ENCODE measurements at regions not wholly inside any gene's neighbourhood (a gene's known extent, or its start where the extent isn't known, plus 50 kb on each side); places are given as distances from the start of the nearest gene placed in this dataset.

DNA sequence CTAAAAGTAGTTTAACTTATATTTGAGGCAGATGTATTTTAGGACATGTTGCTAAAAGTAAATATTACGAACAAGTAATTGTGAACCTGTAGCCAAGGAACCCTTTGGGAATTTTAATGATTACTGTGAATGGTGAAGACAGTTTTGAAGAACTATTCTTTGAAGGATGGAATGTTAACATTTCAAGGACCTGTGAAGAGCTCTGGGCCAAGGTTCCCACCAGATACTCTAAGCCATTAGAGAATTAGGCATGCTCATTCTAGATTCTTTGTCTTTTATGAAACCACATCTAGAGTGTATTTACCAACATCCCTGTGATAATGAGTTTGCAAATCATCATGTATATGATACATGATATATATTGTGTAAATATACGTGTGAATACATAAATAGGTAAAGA, 99.8 kb downstream of the SEPTIN7 start:
- H4K20me1 ChIP-seq (replicated peaks; ENCODE audit: control insufficient read depth, insufficient read depth, low read length): no peaks in the 10 kb centered on the region
- no peaks in the 10 kb centered on the region for H3K79me2 ChIP-seq (ENCODE audit: control insufficient read depth, insufficient read depth, low read length)
- intact Hi-C loops (cut with micrococcal nuclease) (loop anchor here (10.0 kb wide), 1 partner anchor 276 kb away; no protein-coding TSS in a partner anchor), in situ Hi-C loops (cut with MboI) (no loop called here)
- H3K36me3 ChIP-seq (ENCODE audit: control insufficient read depth, insufficient read depth, low read length): peaks cover 50% of the 10 kb centered on the region
- H3K4me1 ChIP-seq (replicated peaks in 1 of 2; ENCODE audit: control insufficient read depth in 2 of 2, insufficient read depth in 2 of 2, low read length in 2 of 2): no peaks in the 10 kb centered on the region
- BruUV-seq (replicated peaks): no TSS peak
- H3K4me2 ChIP-seq (ENCODE audit: insufficient read depth, low read length): no peak overlapping the region
- POLR2A ChIA-PET: no interaction called here
- no peak overlapping the region for H2AFZ ChIP-seq (ENCODE audit: low read depth, low read length)
- no peaks in the 10 kb centered on the region for H3K9me3 ChIP-seq (replicated peaks; ENCODE audit: control insufficient read depth, insufficient read depth, low read depth, low read length)
- FAIRE-seq: no peak
- no peak overlapping the region for H3K4me3 ChIP-seq
- no peak for DNase-seq (ENCODE audit: extremely low read depth in 1 of 4, low spot score in 3 of 4)
- 94% methylated on average over 2 of the region's 2 CpGs for WGBS (ENCODE audit: insufficient coverage, low coverage, missing lambda C conversion rate)
- ATAC-seq: no peak
- H3K27ac ChIP-seq (ENCODE audit: extremely low read depth, low read depth, low read length): no peak overlapping the region
- no peaks in the 10 kb centered on the region for H3K9me1 ChIP-seq (ENCODE audit: control insufficient read depth, insufficient read depth, low read length)
- no peaks in the 10 kb centered on the region for H3K27me3 ChIP-seq (ENCODE audit: control insufficient read depth in 2 of 2, insufficient read depth in 2 of 2, low read length in 2 of 2)
- CTCF ChIA-PET (ENCODE audit: low intra/inter-chr PET ratio): no interaction called here
- H3K9ac ChIP-seq (ENCODE audit: insufficient read depth in 1 of 2, low read depth in 2 of 2, low read length in 2 of 2): no peak overlapping the region
- TF ChIP-seq, protein P1, sequence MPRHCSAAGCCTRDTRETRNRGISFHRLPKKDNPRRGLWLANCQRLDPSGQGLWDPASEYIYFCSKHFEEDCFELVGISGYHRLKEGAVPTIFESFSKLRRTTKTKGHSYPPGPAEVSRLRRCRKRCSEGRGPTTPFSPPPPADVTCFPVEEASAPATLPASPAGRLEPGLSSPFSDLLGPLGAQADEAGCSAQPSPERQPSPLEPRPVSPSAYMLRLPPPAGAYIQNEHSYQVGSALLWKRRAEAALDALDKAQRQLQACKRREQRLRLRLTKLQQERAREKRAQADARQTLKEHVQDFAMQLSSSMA (CRISPR knock-in tag; IDR thresholded peaks at IDR 0.05): no peak
- TF ChIP-seq, protein P2, sequence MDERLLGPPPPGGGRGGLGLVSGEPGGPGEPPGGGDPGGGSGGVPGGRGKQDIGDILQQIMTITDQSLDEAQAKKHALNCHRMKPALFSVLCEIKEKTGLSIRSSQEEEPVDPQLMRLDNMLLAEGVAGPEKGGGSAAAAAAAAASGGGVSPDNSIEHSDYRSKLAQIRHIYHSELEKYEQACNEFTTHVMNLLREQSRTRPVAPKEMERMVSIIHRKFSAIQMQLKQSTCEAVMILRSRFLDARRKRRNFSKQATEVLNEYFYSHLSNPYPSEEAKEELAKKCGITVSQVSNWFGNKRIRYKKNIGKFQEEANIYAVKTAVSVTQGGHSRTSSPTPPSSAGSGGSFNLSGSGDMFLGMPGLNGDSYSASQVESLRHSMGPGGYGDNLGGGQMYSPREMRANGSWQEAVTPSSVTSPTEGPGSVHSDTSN (CRISPR knock-in tag; IDR thresholded peaks at IDR 0.05; ENCODE audit: low read depth): no peak
- TF ChIP-seq, protein P2 (tag; conservative IDR thresholded peaks at IDR 0.05; ENCODE audit: low read depth): no peak
- TF ChIP-seq, protein P3, sequence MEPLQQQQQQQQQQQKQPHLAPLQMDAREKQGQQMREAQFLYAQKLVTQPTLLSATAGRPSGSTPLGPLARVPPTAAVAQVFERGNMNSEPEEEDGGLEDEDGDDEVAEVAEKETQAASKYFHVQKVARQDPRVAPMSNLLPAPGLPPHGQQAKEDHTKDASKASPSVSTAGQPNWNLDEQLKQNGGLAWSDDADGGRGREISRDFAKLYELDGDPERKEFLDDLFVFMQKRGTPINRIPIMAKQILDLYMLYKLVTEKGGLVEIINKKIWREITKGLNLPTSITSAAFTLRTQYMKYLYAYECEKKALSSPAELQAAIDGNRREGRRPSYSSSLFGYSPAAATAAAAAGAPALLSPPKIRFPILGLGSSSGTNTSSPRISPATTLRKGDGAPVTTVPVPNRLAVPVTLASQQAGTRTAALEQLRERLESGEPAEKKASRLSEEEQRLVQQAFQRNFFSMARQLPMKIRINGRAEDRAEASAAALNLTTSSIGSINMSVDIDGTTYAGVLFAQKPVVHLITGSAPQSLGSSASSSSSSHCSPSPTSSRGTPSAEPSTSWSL (CRISPR knock-in tag; IDR thresholded peaks at IDR 0.05; ENCODE audit: borderline replicate concordance): no peak
- TF ChIP-seq RB1 (IDR thresholded peaks at IDR 0.05; ENCODE audit: low read depth): no peak
- TF ChIP-seq, protein P4, sequence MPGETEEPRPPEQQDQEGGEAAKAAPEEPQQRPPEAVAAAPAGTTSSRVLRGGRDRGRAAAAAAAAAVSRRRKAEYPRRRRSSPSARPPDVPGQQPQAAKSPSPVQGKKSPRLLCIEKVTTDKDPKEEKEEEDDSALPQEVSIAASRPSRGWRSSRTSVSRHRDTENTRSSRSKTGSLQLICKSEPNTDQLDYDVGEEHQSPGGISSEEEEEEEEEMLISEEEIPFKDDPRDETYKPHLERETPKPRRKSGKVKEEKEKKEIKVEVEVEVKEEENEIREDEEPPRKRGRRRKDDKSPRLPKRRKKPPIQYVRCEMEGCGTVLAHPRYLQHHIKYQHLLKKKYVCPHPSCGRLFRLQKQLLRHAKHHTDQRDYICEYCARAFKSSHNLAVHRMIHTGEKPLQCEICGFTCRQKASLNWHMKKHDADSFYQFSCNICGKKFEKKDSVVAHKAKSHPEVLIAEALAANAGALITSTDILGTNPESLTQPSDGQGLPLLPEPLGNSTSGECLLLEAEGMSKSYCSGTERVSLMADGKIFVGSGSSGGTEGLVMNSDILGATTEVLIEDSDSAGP (CRISPR knock-in tag; IDR thresholded peaks at IDR 0.05): no peak
- no peak for TF ChIP-seq MEIS2 (IDR thresholded peaks at IDR 0.05; ENCODE audit: partially characterized antibody)
- no peak for TF ChIP-seq SIN3B (IDR thresholded peaks at IDR 0.05; ENCODE audit: low read depth)
- TF ChIP-seq ZFP36 (IDR thresholded peaks at IDR 0.05; ENCODE audit: low read depth, low read length, partially characterized antibody): no peak
- TF ChIP-seq MAFG (tag; conservative IDR thresholded peaks at IDR 0.05): no peak
- TF ChIP-seq, protein P5, sequence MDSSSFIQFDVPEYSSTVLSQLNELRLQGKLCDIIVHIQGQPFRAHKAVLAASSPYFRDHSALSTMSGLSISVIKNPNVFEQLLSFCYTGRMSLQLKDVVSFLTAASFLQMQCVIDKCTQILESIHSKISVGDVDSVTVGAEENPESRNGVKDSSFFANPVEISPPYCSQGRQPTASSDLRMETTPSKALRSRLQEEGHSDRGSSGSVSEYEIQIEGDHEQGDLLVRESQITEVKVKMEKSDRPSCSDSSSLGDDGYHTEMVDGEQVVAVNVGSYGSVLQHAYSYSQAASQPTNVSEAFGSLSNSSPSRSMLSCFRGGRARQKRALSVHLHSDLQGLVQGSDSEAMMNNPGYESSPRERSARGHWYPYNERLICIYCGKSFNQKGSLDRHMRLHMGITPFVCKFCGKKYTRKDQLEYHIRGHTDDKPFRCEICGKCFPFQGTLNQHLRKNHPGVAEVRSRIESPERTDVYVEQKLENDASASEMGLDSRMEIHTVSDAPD (CRISPR knock-in tag; IDR thresholded peaks at IDR 0.05): no peak
- no peak for TF ChIP-seq RFX1 (IDR thresholded peaks at IDR 0.05)
- TF ChIP-seq HNRNPL (IDR thresholded peaks at IDR 0.05; ENCODE audit: low read depth, low read length): no peak
